ENCODE measurements at regions not wholly inside any gene's neighbourhood (a gene's known extent, or its start where the extent isn't known, plus 50 kb on each side); places are given as distances from the start of the nearest gene placed in this dataset.

GRCh38 chr12:92339198-92339821 lies 193.7 kb upstream of the BTG1 start:
- Mint-ChIP-seq H3K27ac (peak overlapping the region in 2 of 7 donors; percentile 59 to 85), H3K27me3 (no peaks in the 10 kb centered on the region), H3K36me3 (no peaks in the 10 kb centered on the region), H3K4me3 (no peak overlapping the region), H3K4me1 (peaks cover 9 to 14% (median 10%) of the 10 kb centered on the region in 4 donors), H3K9me3 (peaks cover 0 to 2% (median 0%) of the 10 kb centered on the region in 8 donors)
- intact Hi-C loops (cut with micrococcal nuclease), result no loop called here
- no peaks in the 10 kb centered on the region for H3K27me3 ChIP-seq (ENCODE audit: insufficient read depth, low read length)
- no peaks in the 10 kb centered on the region for H3K36me3 ChIP-seq (ENCODE audit: insufficient read depth, low read length)
- no peak for DNase-seq
- POLR2A ChIA-PET (ENCODE audit: partially characterized antibody), result interaction anchor here (1.0 kb wide), 1 partner anchor 12 kb away, joined by 3 read pairs; no protein-coding TSS in a partner anchor
- H3K27ac ChIP-seq (ENCODE audit: low read depth, low read length), result no peak overlapping the region
- CTCF ChIA-PET (ENCODE audit: partially characterized antibody), result no interaction called here
- no peak overlapping the region for H3K4me3 ChIP-seq (ENCODE audit: low read length in 2 of 2)
- peaks cover 4% of the 10 kb centered on the region for H3K4me1 ChIP-seq (ENCODE audit: insufficient read depth, low read length)
- no peaks in the 10 kb centered on the region for H3K9me3 ChIP-seq (ENCODE audit: control insufficient read depth in 1 of 2, low read length in 2 of 2)

DNA sequence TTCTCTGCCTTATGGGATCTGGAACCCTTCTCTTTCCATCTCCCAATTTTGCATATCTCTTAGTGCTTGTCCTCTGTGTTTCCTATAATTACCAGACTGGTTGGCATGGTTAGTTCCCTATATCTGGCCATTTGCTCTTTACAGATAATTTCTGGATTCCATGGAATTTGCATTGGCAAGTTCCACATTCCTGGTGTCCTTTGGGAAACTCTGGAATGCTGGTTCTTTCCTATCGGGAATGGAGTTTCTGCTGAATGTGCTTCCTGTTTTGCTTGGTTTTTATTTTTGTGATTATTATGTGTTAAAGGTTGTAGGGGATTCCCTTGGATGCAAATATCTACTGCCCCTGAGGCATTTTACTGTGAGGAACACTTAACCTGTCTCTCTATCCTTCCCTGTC lies 193.0 kb upstream of the BTG1 start:
- H3K27ac Mint-ChIP-seq, result no peak overlapping the region
- ChIA-PET CTCF (ENCODE audit: partially characterized antibody) (no interaction called here), POLR2A (ENCODE audit: partially characterized antibody) (no interaction called here)
- intact Hi-C loops (cut with micrococcal nuclease), result no loop called here
- no peak overlapping the region for H3K4me3 ChIP-seq (ENCODE audit: low read length in 2 of 2)
- no peaks in the 10 kb centered on the region for H3K36me3 Mint-ChIP-seq
- no peak overlapping the region for H3K4me3 Mint-ChIP-seq
- H3K4me1 ChIP-seq (ENCODE audit: insufficient read depth, low read length), result peaks cover 4% of the 10 kb centered on the region
- H3K36me3 ChIP-seq (ENCODE audit: insufficient read depth, low read length), result no peaks in the 10 kb centered on the region
- H3K27me3 ChIP-seq (ENCODE audit: insufficient read depth, low read length), result no peaks in the 10 kb centered on the region
- H3K9me3 Mint-ChIP-seq, result peaks cover 0 to 2% (median 0%) of the 10 kb centered on the region in 8 donors
- H3K27ac ChIP-seq (ENCODE audit: low read depth, low read length), result no peak overlapping the region
- H3K9me3 ChIP-seq (ENCODE audit: control insufficient read depth in 1 of 2, low read length in 2 of 2), result no peaks in the 10 kb centered on the region
- peaks cover 14 to 17% (median 15%) of the 10 kb centered on the region in 4 donors for H3K4me1 Mint-ChIP-seq
- DNase-seq, result no peak
- H3K27me3 Mint-ChIP-seq, result no peaks in the 10 kb centered on the region

DNA sequence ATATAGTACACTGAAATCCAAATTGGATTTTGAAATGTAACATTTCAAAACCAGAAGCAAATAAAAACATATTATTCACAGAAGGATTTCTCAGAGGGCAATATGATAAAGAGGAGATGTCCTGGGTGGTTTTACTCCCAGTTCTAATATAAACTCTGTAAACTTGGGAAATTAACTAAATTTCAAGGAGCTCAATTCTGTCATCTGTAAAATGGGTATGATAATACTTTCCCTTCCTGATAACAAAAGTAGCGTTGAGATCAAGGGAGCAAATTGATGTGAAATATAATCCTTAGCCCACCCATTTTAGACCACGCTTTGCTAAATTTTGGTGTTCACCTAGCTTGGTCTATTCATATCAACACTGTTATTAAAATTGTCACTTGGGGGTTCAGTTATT lies 192.5 kb upstream of the BTG1 start:
- no peaks in the 10 kb centered on the region for H3K27me3 Mint-ChIP-seq
- Histone ChIP-seq H3K27me3 (ENCODE audit: insufficient read depth, low read length) (no peaks in the 10 kb centered on the region), H3K4me3 (ENCODE audit: low read length in 2 of 2) (no peak overlapping the region), H3K36me3 (ENCODE audit: insufficient read depth, low read length) (no peaks in the 10 kb centered on the region), H3K9me3 (ENCODE audit: control insufficient read depth in 1 of 2, low read length in 2 of 2) (no peaks in the 10 kb centered on the region), H3K27ac (ENCODE audit: low read depth, low read length) (no peak overlapping the region), H3K4me1 (ENCODE audit: insufficient read depth, low read length) (peaks cover 9% of the 10 kb centered on the region)
- intact Hi-C loops (cut with micrococcal nuclease), result no loop called here
- peaks cover 0 to 2% (median 0%) of the 10 kb centered on the region in 8 donors for H3K9me3 Mint-ChIP-seq
- ChIA-PET POLR2A (ENCODE audit: partially characterized antibody) (no interaction called here), CTCF (ENCODE audit: partially characterized antibody) (no interaction called here)
- no peak for DNase-seq
- H3K4me1 Mint-ChIP-seq, result peaks cover 17 to 23% (median 20%) of the 10 kb centered on the region in 4 donors
- H3K36me3 Mint-ChIP-seq, result no peaks in the 10 kb centered on the region
- H3K27ac Mint-ChIP-seq, result no peak overlapping the region
- H3K4me3 Mint-ChIP-seq, result no peak overlapping the region

GRCh38 chr12:92337128-92337527 lies 191.5 kb upstream of the BTG1 start:
- Histone ChIP-seq H3K9me3 (ENCODE audit: control insufficient read depth in 1 of 2, low read length in 2 of 2) (no peaks in the 10 kb centered on the region), H3K27me3 (ENCODE audit: insufficient read depth, low read length) (no peaks in the 10 kb centered on the region), H3K36me3 (ENCODE audit: insufficient read depth, low read length) (no peaks in the 10 kb centered on the region), H3K4me3 (ENCODE audit: low read length in 2 of 2) (no peak overlapping the region), H3K4me1 (ENCODE audit: insufficient read depth, low read length) (peaks cover 18% of the 10 kb centered on the region), H3K27ac (ENCODE audit: low read depth, low read length) (no peak overlapping the region)
- peaks cover 25 to 33% (median 27%) of the 10 kb centered on the region in 4 donors for H3K4me1 Mint-ChIP-seq
- no peaks in the 10 kb centered on the region for H3K27me3 Mint-ChIP-seq
- no peak for DNase-seq
- POLR2A ChIA-PET (ENCODE audit: partially characterized antibody), result no interaction called here
- H3K27ac Mint-ChIP-seq, result no peak overlapping the region
- CTCF ChIA-PET (ENCODE audit: partially characterized antibody), result interaction anchor here (1.4 kb wide), 1 partner anchor 15 kb away, joined by 5 read pairs; no protein-coding TSS in a partner anchor
- peaks cover 0 to 2% (median 0%) of the 10 kb centered on the region in 8 donors for H3K9me3 Mint-ChIP-seq
- intact Hi-C loops (cut with micrococcal nuclease), result no loop called here
- no peak overlapping the region for H3K4me3 Mint-ChIP-seq
- no peaks in the 10 kb centered on the region for H3K36me3 Mint-ChIP-seq

- intact Hi-C loops (cut with micrococcal nuclease), result no loop called here
- no peaks in the 10 kb centered on the region for H3K36me3 Mint-ChIP-seq
- H3K4me3 ChIP-seq (ENCODE audit: low read length in 2 of 2), result no peak overlapping the region
- no peaks in the 10 kb centered on the region for H3K27me3 Mint-ChIP-seq
- peaks cover 27 to 33% (median 29%) of the 10 kb centered on the region in 4 donors for H3K4me1 Mint-ChIP-seq
- peaks cover 22% of the 10 kb centered on the region for H3K4me1 ChIP-seq (ENCODE audit: insufficient read depth, low read length)
- CTCF ChIA-PET (ENCODE audit: partially characterized antibody), result interaction anchor here (1.4 kb wide), 1 partner anchor 15 kb away, joined by 5 read pairs; no protein-coding TSS in a partner anchor
- no peaks in the 10 kb centered on the region for H3K9me3 ChIP-seq (ENCODE audit: control insufficient read depth in 1 of 2, low read length in 2 of 2)
- no peak overlapping the region for H3K27ac ChIP-seq (ENCODE audit: low read depth, low read length)
- H3K9me3 Mint-ChIP-seq, result peaks cover 0 to 2% (median 0%) of the 10 kb centered on the region in 8 donors
- no peaks in the 10 kb centered on the region for H3K27me3 ChIP-seq (ENCODE audit: insufficient read depth, low read length)
- H3K4me3 Mint-ChIP-seq, result no peak overlapping the region
- H3K36me3 ChIP-seq (ENCODE audit: insufficient read depth, low read length), result no peaks in the 10 kb centered on the region
- no peak for DNase-seq
- POLR2A ChIA-PET (ENCODE audit: partially characterized antibody), result no interaction called here
- H3K27ac Mint-ChIP-seq, result no peak overlapping the region
Observed at GRCh38 chr12:92336641-92337040, 191.0 kb upstream of the BTG1 start.

DNA sequence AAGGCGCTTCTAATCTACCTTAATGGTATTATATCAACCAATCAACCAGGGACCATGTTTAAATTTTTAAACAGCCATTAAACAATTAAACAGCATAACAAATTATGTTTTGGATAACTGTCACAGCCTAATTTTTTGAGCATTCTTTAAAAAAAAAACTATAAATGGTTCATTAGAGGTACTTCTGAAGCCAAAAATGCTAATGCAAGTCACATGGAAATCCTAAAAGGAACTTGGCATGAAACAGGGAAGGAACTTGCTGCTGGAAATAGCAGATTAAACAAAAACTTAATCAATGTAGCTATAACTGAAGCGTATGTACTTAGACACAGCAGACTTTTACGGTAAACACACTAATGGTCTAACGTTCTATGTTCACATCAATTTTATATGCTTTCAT lies 190.2 kb upstream of the BTG1 start:
- ChIA-PET POLR2A (ENCODE audit: partially characterized antibody) (interaction anchor here (1.8 kb wide), 1 partner anchor 190 kb away, joined by 6 read pairs; the partner anchor contains the start of gene BTG1), CTCF (ENCODE audit: partially characterized antibody) (no interaction called here)
- DNase-seq, result no peak
- peaks cover 0 to 2% (median 0%) of the 10 kb centered on the region in 8 donors for H3K9me3 Mint-ChIP-seq
- no peak overlapping the region for H3K27ac ChIP-seq (ENCODE audit: low read depth, low read length)
- no peaks in the 10 kb centered on the region for H3K9me3 ChIP-seq (ENCODE audit: control insufficient read depth in 1 of 2, low read length in 2 of 2)
- H3K4me1 ChIP-seq (ENCODE audit: insufficient read depth, low read length), result peaks cover 22% of the 10 kb centered on the region
- H3K27me3 ChIP-seq (ENCODE audit: insufficient read depth, low read length), result no peaks in the 10 kb centered on the region
- no peaks in the 10 kb centered on the region for H3K36me3 ChIP-seq (ENCODE audit: insufficient read depth, low read length)
- no peaks in the 10 kb centered on the region for H3K27me3 Mint-ChIP-seq
- H3K4me3 Mint-ChIP-seq, result no peak overlapping the region
- intact Hi-C loops (cut with micrococcal nuclease), result no loop called here
- H3K4me3 ChIP-seq (ENCODE audit: low read length in 2 of 2), result no peak overlapping the region
- H3K27ac Mint-ChIP-seq, result no peak overlapping the region
- H3K36me3 Mint-ChIP-seq, result no peaks in the 10 kb centered on the region
- peaks cover 22 to 28% (median 23%) of the 10 kb centered on the region in 4 donors for H3K4me1 Mint-ChIP-seq

GRCh38 chr12:92334552-92334951 lies 188.9 kb upstream of the BTG1 start:
- DNase-seq, result no peak
- ChIA-PET CTCF (ENCODE audit: partially characterized antibody) (no interaction called here), POLR2A (ENCODE audit: partially characterized antibody) (interaction anchor here (1.8 kb wide), 1 partner anchor 189 kb away, joined by 6 read pairs; the partner anchor contains the start of gene BTG1)
- Histone ChIP-seq H3K27ac (ENCODE audit: low read depth, low read length) (no peak overlapping the region), H3K27me3 (ENCODE audit: insufficient read depth, low read length) (no peaks in the 10 kb centered on the region), H3K4me1 (ENCODE audit: insufficient read depth, low read length) (peaks cover 17% of the 10 kb centered on the region), H3K4me3 (ENCODE audit: low read length in 2 of 2) (no peak overlapping the region), H3K9me3 (ENCODE audit: control insufficient read depth in 1 of 2, low read length in 2 of 2) (no peaks in the 10 kb centered on the region), H3K36me3 (ENCODE audit: insufficient read depth, low read length) (no peaks in the 10 kb centered on the region)
- intact Hi-C loops (cut with micrococcal nuclease), result no loop called here
- H3K27ac Mint-ChIP-seq, result no peak overlapping the region
- H3K9me3 Mint-ChIP-seq, result peaks cover 0 to 2% (median 0%) of the 10 kb centered on the region in 8 donors
- no peaks in the 10 kb centered on the region for H3K36me3 Mint-ChIP-seq
- no peaks in the 10 kb centered on the region for H3K27me3 Mint-ChIP-seq
- H3K4me1 Mint-ChIP-seq, result peaks cover 18 to 25% (median 21%) of the 10 kb centered on the region in 4 donors
- H3K4me3 Mint-ChIP-seq, result no peak overlapping the region
